ENCODE measurements at regions not wholly inside any gene's neighbourhood (a gene's known extent, or its start where the extent isn't known, plus 50 kb on each side); places are given as distances from the start of the nearest gene placed in this dataset.

GRCh38 chr3:19769694-19770093 is 164.3 kb downstream of the EFHB start:
- Histone ChIP-seq H3K9me3 (ENCODE audit: insufficient read depth, low read depth, low read length) (no peaks in the 10 kb centered on the region), H3K4me2 (ENCODE audit: low read length) (no peak overlapping the region), H3K9ac (ENCODE audit: low read length) (no peak overlapping the region), H3K4me3 (ENCODE audit: insufficient read depth, low read depth, low read length) (no peak overlapping the region), H3K27ac (ENCODE audit: low read depth, low read length) (no peak overlapping the region), H3K36me3 (ENCODE audit: insufficient read depth, low read length) (no peaks in the 10 kb centered on the region), H2AFZ (ENCODE audit: low read depth, low read length) (no peak overlapping the region), H3K27me3 (ENCODE audit: insufficient read depth, low read length) (no peaks in the 10 kb centered on the region), H3K79me2 (ENCODE audit: insufficient read depth, low read length) (no peaks in the 10 kb centered on the region), H3K4me1 (ENCODE audit: insufficient read depth, low read length) (no peaks in the 10 kb centered on the region), H4K20me1 (ENCODE audit: insufficient read depth, low read length) (no peaks in the 10 kb centered on the region)
- H3K27me3 Mint-ChIP-seq (ENCODE audit: low read depth, unreplicated experiment), result no peaks in the 10 kb centered on the region
- FAIRE-seq, result no peak
- no peak for TF ChIP-seq CTCF (IDR thresholded peaks at IDR 0.05; ENCODE audit: insufficient read depth, low read depth, low read length)
- TF ChIP-seq EZH2 (IDR thresholded peaks at IDR 0.05; ENCODE audit: insufficient read depth, low read length), result no peak
- no peaks in the 10 kb centered on the region for H3K36me3 Mint-ChIP-seq (ENCODE audit: low read depth, unreplicated experiment)
- no peak overlapping the region for H3K4me3 Mint-ChIP-seq (ENCODE audit: unreplicated experiment)
- H3K4me1 Mint-ChIP-seq (ENCODE audit: low read depth, unreplicated experiment), result no peaks in the 10 kb centered on the region
- H3K9me3 Mint-ChIP-seq (ENCODE audit: unreplicated experiment), result no peaks in the 10 kb centered on the region
- H3K27ac Mint-ChIP-seq (ENCODE audit: unreplicated experiment), result no peak overlapping the region
- DNase-seq (ENCODE audit: low read depth), result no peak

GRCh38 chr3:19765954-19766353 is 168.1 kb downstream of the EFHB start:
- H3K27me3 Mint-ChIP-seq (ENCODE audit: low read depth, unreplicated experiment), result no peaks in the 10 kb centered on the region
- no peak for FAIRE-seq

More at GRCh38 chr3:19765954-19766353, 168.1 kb downstream of the EFHB start:
- H3K4me2 ChIP-seq (ENCODE audit: low read length), result no peak overlapping the region
- Mint-ChIP-seq H3K4me1 (ENCODE audit: low read depth, unreplicated experiment) (no peaks in the 10 kb centered on the region), H3K27ac (ENCODE audit: unreplicated experiment) (no peak overlapping the region), H3K9me3 (ENCODE audit: unreplicated experiment) (no peaks in the 10 kb centered on the region), H3K36me3 (ENCODE audit: low read depth, unreplicated experiment) (no peaks in the 10 kb centered on the region), H3K4me3 (ENCODE audit: unreplicated experiment) (no peak overlapping the region)
- no peaks in the 10 kb centered on the region for H3K79me2 ChIP-seq (ENCODE audit: insufficient read depth, low read length)
- no peak overlapping the region for H3K9ac ChIP-seq (ENCODE audit: low read length)
- TF ChIP-seq EZH2 (IDR thresholded peaks at IDR 0.05; ENCODE audit: insufficient read depth, low read length), result no peak
- TF ChIP-seq CTCF (IDR thresholded peaks at IDR 0.05; ENCODE audit: insufficient read depth, low read depth, low read length), result no peak
- H3K9me3 ChIP-seq (ENCODE audit: insufficient read depth, low read depth, low read length), result no peaks in the 10 kb centered on the region
- no peaks in the 10 kb centered on the region for H3K4me1 ChIP-seq (ENCODE audit: insufficient read depth, low read length)
- DNase-seq (ENCODE audit: low read depth), result no peak
- no peaks in the 10 kb centered on the region for H3K36me3 ChIP-seq (ENCODE audit: insufficient read depth, low read length)
- H3K27ac ChIP-seq (ENCODE audit: low read depth, low read length), result no peak overlapping the region
- no peaks in the 10 kb centered on the region for H3K27me3 ChIP-seq (ENCODE audit: insufficient read depth, low read length)
- H2AFZ ChIP-seq (ENCODE audit: low read depth, low read length), result no peak overlapping the region
- H4K20me1 ChIP-seq (ENCODE audit: insufficient read depth, low read length), result no peaks in the 10 kb centered on the region
- no peak overlapping the region for H3K4me3 ChIP-seq (ENCODE audit: insufficient read depth, low read depth, low read length)
